ENCODE measurements at regions not wholly inside any gene's neighbourhood (a gene's known extent, or its start where the extent isn't known, plus 50 kb on each side); places are given as distances from the start of the nearest gene placed in this dataset.

- no peak for TF ChIP-seq CTCF (IDR thresholded peaks at IDR 0.05)
- TF ChIP-seq EZH2 (IDR thresholded peaks at IDR 0.05), result no peak
- no peak for TF ChIP-seq EZH2phosphoT487 (IDR thresholded peaks at IDR 0.05)
These were observed 400.4 kb upstream of the DIPK2B start for GRCh38 chrX:45601052-45601451.

All from neural progenitor cell (in vitro differentiated cells).